RCC 7860 (cell line): ENCODE measurements at regions not wholly inside any gene's neighbourhood (a gene's known extent, or its start where the extent isn't known, plus 50 kb on each side); places are given as distances from the start of the nearest gene placed in this dataset.

Source experiments
- DNase-seq: peaks from one replicate; pipeline ENCODE4 v3.0.0-alpha.2; 2015; ENCODE audit warnings: low spot score
- FAIRE-seq: peaks from 2 replicates; lab custom pipeline; 2012; peaks lifted over from hg19 to GRCh38; lab: Jason Lieb, UNC

- no peak for FAIRE-seq
- DNase-seq: no peak
Measured at GRCh38 chr5:104299998-104300706, 737.6 kb upstream of the NUDT12 start.

- DNase-seq: no peak
- FAIRE-seq: no peak
Measured at GRCh38 chr5:104298518-104298917, 735.9 kb upstream of the NUDT12 start.

GRCh38 chr5:104297076-104297475 lies 734.5 kb upstream of the NUDT12 start:
- DNase-seq: no peak
- FAIRE-seq: no peak

- FAIRE-seq: no peak
- no peak for DNase-seq
Measured at GRCh38 chr5:104295991-104296390, 733.4 kb upstream of the NUDT12 start.

GRCh38 chr5:104283136-104283535 lies 720.5 kb upstream of the NUDT12 start:
- FAIRE-seq (no peak), DNase-seq (no peak)

GRCh38 chr5:104273725-104274124 lies 711.1 kb upstream of the NUDT12 start:
- DNase-seq (no peak), FAIRE-seq (no peak)

- FAIRE-seq (no peak), DNase-seq (no peak)
Measured at GRCh38 chr5:104267320-104268015, 704.9 kb upstream of the NUDT12 start.

- FAIRE-seq (no peak), DNase-seq (no peak)
Measured at GRCh38 chr5:104266161-104266560, 703.6 kb upstream of the NUDT12 start.

GRCh38 chr5:104265531-104266140 lies 703.0 kb upstream of the NUDT12 start:
- FAIRE-seq (no peak), DNase-seq (no peak)

GRCh38 chr5:104247260-104247659 lies 684.7 kb upstream of the NUDT12 start:
- DNase-seq: no peak
- FAIRE-seq: no peak

- DNase-seq: no peak
- FAIRE-seq: no peak
Measured at GRCh38 chr5:104241046-104241445, 678.5 kb upstream of the NUDT12 start.

- DNase-seq: no peak
- no peak for FAIRE-seq
Measured at GRCh38 chr5:104237586-104237985, 675.0 kb upstream of the NUDT12 start.

GRCh38 chr5:104223885-104224773 lies 661.5 kb upstream of the NUDT12 start:
- no peak for FAIRE-seq

GRCh38 chr5:104218200-104218599 lies 655.6 kb upstream of the NUDT12 start:
- FAIRE-seq: no peak
- no peak for DNase-seq

More at GRCh38 chr5:104223885-104224773, 661.5 kb upstream of the NUDT12 start:
- no peak for DNase-seq

- FAIRE-seq: no peak
Measured at GRCh38 chr5:104213216-104213615, 650.6 kb upstream of the NUDT12 start.

GRCh38 chr5:104199771-104200170 lies 637.2 kb upstream of the NUDT12 start:
- FAIRE-seq (no peak), DNase-seq (no peak)

More at GRCh38 chr5:104213216-104213615, 650.6 kb upstream of the NUDT12 start:
- DNase-seq: no peak

GRCh38 chr5:104198156-104198555 lies 635.6 kb upstream of the NUDT12 start:
- DNase-seq (no peak), FAIRE-seq (no peak)

GRCh38 chr5:104189909-104190308 lies 627.3 kb upstream of the NUDT12 start:
- FAIRE-seq (no peak), DNase-seq (no peak)

- DNase-seq: peak; percentile 27
Measured at GRCh38 chr5:104189031-104189430, 626.4 kb upstream of the NUDT12 start.

GRCh38 chr5:104187656-104188055 lies 625.1 kb upstream of the NUDT12 start:
- DNase-seq (no peak), FAIRE-seq (no peak)

More at GRCh38 chr5:104189031-104189430, 626.4 kb upstream of the NUDT12 start:
- FAIRE-seq: no peak

GRCh38 chr5:104186510-104186909 lies 623.9 kb upstream of the NUDT12 start:
- FAIRE-seq: no peak
- DNase-seq: no peak
